ENCODE measurements at regions not wholly inside any gene's neighbourhood (a gene's known extent, or its start where the extent isn't known, plus 50 kb on each side); places are given as distances from the start of the nearest gene placed in this dataset.

DNA sequence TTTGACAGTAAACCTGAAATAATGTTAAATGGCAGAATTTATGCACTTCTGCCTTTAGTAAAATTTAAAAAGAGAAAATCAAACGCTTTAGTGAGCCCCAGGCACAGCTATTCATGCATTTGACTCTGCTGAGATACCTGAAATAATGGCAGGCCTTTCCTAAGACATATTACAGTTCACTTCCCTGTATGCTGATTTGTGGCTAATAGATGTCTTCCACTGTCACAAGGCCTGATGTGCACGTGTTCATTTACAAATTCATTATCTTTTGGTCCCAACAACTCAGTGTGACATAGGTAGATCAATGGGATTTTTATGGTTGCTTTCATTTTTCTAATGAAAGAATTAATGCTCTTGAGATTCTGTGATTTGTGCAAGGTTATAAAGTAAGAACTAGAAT lies 449.7 kb upstream of the RGS17 start:
- Histone ChIP-seq H3K4me1 (no peaks in the 10 kb centered on the region), H3K36me3 (no peaks in the 10 kb centered on the region), H3K27ac (no peak overlapping the region), H3K27me3 (no peaks in the 10 kb centered on the region), H3K4me3 (no peak overlapping the region), H3K9me3 (peaks cover 0 to 13% of the 10 kb centered on the region in 2 donors)
- intact Hi-C loops (cut with DNase I; ENCODE audit: low total_unique reads): no loop called here
- TF ChIP-seq, protein P1, sequence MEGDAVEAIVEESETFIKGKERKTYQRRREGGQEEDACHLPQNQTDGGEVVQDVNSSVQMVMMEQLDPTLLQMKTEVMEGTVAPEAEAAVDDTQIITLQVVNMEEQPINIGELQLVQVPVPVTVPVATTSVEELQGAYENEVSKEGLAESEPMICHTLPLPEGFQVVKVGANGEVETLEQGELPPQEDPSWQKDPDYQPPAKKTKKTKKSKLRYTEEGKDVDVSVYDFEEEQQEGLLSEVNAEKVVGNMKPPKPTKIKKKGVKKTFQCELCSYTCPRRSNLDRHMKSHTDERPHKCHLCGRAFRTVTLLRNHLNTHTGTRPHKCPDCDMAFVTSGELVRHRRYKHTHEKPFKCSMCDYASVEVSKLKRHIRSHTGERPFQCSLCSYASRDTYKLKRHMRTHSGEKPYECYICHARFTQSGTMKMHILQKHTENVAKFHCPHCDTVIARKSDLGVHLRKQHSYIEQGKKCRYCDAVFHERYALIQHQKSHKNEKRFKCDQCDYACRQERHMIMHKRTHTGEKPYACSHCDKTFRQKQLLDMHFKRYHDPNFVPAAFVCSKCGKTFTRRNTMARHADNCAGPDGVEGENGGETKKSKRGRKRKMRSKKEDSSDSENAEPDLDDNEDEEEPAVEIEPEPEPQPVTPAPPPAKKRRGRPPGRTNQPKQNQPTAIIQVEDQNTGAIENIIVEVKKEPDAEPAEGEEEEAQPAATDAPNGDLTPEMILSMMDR (IDR thresholded peaks at IDR 0.05): no peak
- TF ChIP-seq POLR2AphosphoS5 (IDR thresholded peaks at IDR 0.05): no peak
- TF ChIP-seq POLR2A (IDR thresholded peaks at IDR 0.05): no peak
- DNase-seq (ENCODE audit: low spot score in 2 of 2): no peak

DNA sequence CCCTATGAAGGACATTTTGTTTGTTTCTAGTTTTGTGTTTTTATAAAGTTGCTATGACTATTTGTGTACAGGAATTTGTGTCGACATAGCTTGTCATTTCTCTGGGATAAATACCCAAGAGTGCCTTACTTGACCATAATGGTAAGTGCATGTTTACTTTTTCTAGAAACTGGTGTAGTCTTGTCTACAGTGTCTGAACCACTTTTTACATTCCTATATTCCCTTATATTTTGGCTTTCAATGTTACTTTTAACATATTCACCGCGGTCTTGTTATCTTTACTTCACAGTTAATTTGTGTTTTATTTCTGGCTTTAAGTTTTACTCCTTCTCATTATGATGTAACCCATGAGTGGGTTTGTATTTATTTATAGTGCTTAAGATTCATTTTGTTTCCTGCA lies 444.4 kb upstream of the RGS17 start:
- peaks cover 0 to 13% of the 10 kb centered on the region in 2 donors for H3K9me3 ChIP-seq
- H3K4me3 ChIP-seq: no peak overlapping the region
- H3K27ac ChIP-seq: no peak overlapping the region
- TF ChIP-seq POLR2AphosphoS5 (IDR thresholded peaks at IDR 0.05): no peak
- TF ChIP-seq, protein P1 (IDR thresholded peaks at IDR 0.05): no peak
- no peak for TF ChIP-seq POLR2A (IDR thresholded peaks at IDR 0.05)
- no peak for DNase-seq (ENCODE audit: low spot score in 2 of 2)
- no peaks in the 10 kb centered on the region for H3K27me3 ChIP-seq
- intact Hi-C loops (cut with DNase I; ENCODE audit: low total_unique reads): no loop called here
- no peaks in the 10 kb centered on the region for H3K4me1 ChIP-seq
- no peaks in the 10 kb centered on the region for H3K36me3 ChIP-seq

DNA sequence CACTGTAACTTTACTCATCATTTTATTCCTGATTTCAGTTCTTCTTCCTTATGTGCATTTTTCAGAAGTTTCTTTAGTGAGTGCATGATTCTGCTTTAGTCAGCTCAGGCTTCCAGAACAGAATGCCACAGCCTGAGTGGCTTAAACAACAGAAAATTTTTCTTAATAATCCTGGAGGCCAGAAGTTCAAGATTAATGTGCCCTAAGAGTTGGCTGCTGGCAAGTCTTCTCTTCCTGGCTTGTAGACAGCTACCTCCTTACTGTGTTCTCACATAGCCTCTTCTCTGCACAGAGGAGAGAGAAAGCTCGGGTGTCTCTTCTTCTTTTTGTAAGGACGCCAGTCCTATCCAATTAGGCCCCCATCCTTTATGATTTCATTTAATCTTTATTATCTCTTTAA lies 443.1 kb upstream of the RGS17 start:
- intact Hi-C loops (cut with DNase I; ENCODE audit: low total_unique reads): no loop called here
- TF ChIP-seq, protein P1 (IDR thresholded peaks at IDR 0.05): no peak
- TF ChIP-seq POLR2AphosphoS5 (IDR thresholded peaks at IDR 0.05): no peak
- no peak for TF ChIP-seq POLR2A (IDR thresholded peaks at IDR 0.05)
- Histone ChIP-seq H3K9me3 (peaks cover 0 to 7% of the 10 kb centered on the region in 2 donors), H3K27me3 (no peaks in the 10 kb centered on the region), H3K4me3 (no peak overlapping the region), H3K27ac (no peak overlapping the region), H3K4me1 (no peaks in the 10 kb centered on the region), H3K36me3 (no peaks in the 10 kb centered on the region)
- no peak for DNase-seq (ENCODE audit: low spot score in 2 of 2)

DNA sequence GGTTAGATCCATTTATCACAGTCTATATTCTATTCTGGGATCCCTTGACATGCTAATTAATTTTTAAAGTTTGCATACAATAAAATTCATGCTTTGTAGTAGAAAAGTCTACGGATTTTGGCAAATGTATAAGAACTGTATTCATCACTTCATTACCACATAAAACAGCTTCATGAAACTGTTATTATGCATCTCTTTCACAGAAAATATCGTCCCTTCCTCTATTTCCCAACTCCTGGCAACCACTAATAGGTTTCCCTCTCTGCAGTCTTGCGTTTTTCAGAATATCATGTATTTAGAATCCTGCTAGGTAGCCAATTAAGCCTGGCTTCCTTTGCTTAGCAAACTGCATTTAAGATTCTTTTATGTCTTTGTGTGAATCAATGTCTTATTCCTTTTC lies 441.3 kb upstream of the RGS17 start:
- Histone ChIP-seq H3K36me3 (no peaks in the 10 kb centered on the region), H3K27ac (no peak overlapping the region), H3K4me1 (no peaks in the 10 kb centered on the region), H3K27me3 (no peaks in the 10 kb centered on the region), H3K9me3 (no peaks in the 10 kb centered on the region), H3K4me3 (no peak overlapping the region)
- no peak for TF ChIP-seq POLR2AphosphoS5 (IDR thresholded peaks at IDR 0.05)
- intact Hi-C loops (cut with DNase I; ENCODE audit: low total_unique reads): no loop called here
- no peak for DNase-seq (ENCODE audit: low spot score in 2 of 2)

DNA sequence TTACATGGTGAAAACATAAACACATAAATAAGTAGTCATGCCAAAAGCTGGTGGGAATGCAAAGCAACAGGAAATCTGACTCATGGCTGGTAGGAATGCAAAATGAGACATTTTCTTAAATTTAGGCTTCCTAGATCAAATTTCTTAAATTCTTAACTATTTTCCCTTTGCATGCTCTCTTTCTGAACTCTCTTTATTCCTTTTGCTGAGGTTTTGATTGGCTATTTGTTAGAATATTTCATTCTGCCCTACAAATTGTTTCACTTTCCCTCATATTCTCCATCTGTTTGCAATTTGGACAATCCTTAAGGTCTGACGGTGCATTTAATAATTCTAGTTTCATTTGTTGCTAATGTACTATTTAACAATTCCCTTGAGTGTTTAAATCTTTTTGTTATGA lies 437.5 kb upstream of the RGS17 start:
- no peak for DNase-seq (ENCODE audit: low spot score in 2 of 2)

More for the DNA sequence above, 437.5 kb upstream of the RGS17 start:
- no peaks in the 10 kb centered on the region for H3K4me1 ChIP-seq
- intact Hi-C loops (cut with DNase I; ENCODE audit: low total_unique reads): loop anchor here (5.0 kb wide), 1 partner anchor 56 kb away; no protein-coding TSS in a partner anchor
- TF ChIP-seq POLR2A (IDR thresholded peaks at IDR 0.05) (no peak), POLR2AphosphoS5 (IDR thresholded peaks at IDR 0.05) (no peak)
- TF ChIP-seq, protein P1 (IDR thresholded peaks at IDR 0.05): no peak
- no peaks in the 10 kb centered on the region for H3K27me3 ChIP-seq
- no peaks in the 10 kb centered on the region for H3K36me3 ChIP-seq
- no peak overlapping the region for H3K27ac ChIP-seq
- no peaks in the 10 kb centered on the region for H3K9me3 ChIP-seq
- H3K4me3 ChIP-seq: no peak overlapping the region

Data from breast epithelium (tissue), 4 donors.